SK-N-SH treated with all-trans-retinoic acid at 6 μM for 48 hours (cell line): ENCODE measurements at regions not wholly inside any gene's neighbourhood (a gene's known extent, or its start where the extent isn't known, plus 50 kb on each side); places are given as distances from the start of the nearest gene placed in this dataset.

Experiments
- ARNTL ChIP-seq: fragments of 450-650 bp; formaldehyde crosslinking; IDR thresholded peaks from 2 replicates; pipeline ENCODE4 v1.5.0; 2020; ENCODE audit warnings: low read depth, mild to moderate bottlenecking, moderate library complexity, borderline replicate concordance
- CSRNP3 ChIP-seq: fragments of 250-450 bp; sonication (Bioruptor Pico); IDR thresholded peaks from 2 replicates; pipeline ENCODE4 v1.5.1; 2021; ENCODE audit warnings: mild to moderate bottlenecking, moderate library complexity
- ISL1 ChIP-seq: fragments of 250-450 bp; sonication (Bioruptor Pico); IDR thresholded peaks from 2 replicates; pipeline ENCODE4 v2.1.2; 2022; ENCODE audit warnings: mild to moderate bottlenecking, moderate library complexity
- PATZ1 ChIP-seq: fragments of 250-450 bp; sonication (Bioruptor Pico); IDR thresholded peaks from 2 replicates; pipeline ENCODE4 v1.8.0; 2020; ENCODE audit warnings: mild to moderate bottlenecking, moderate library complexity, borderline replicate concordance
- POU6F1 ChIP-seq: fragments of 250-450 bp; sonication (Bioruptor Pico); IDR thresholded peaks from 2 replicates; pipeline ENCODE4 v1.8.0; 2021; ENCODE audit warnings: low read depth, mild to moderate bottlenecking, moderate library complexity, borderline replicate concordance
- SNAI2 ChIP-seq: fragments of 250-450 bp; sonication (Bioruptor Pico); IDR thresholded peaks from 2 replicates; pipeline ENCODE4 v1.5.0; 2020; ENCODE audit warnings: mild to moderate bottlenecking, moderate library complexity
- ZFP3 ChIP-seq: fragments of 250-450 bp; sonication (Bioruptor Pico); IDR thresholded peaks from 2 replicates; pipeline ENCODE4 v1.5.0; 2020; ENCODE audit warnings: mild to moderate bottlenecking, moderate library complexity
- ZFP30 ChIP-seq: fragments of 450-650 bp; formaldehyde crosslinking; IDR thresholded peaks from 2 replicates; pipeline ENCODE4 v1.5.0; 2022; ENCODE audit warnings: mild to moderate bottlenecking, moderate library complexity
- ZNF70 ChIP-seq: fragments of 450-650 bp; formaldehyde crosslinking; IDR thresholded peaks from 2 replicates; pipeline ENCODE4 v1.5.0; 2020; ENCODE audit warnings: mild to moderate bottlenecking, moderate library complexity

- TF ChIP-seq POU6F1 (CRISPR knock-in tag) (no peak), ARNTL (no peak), SNAI2 (CRISPR knock-in tag) (no peak), ZNF70 (CRISPR knock-in tag) (no peak), ZFP3 (no peak), PATZ1 (CRISPR knock-in tag) (no peak), ZFP30 (CRISPR knock-in tag) (no peak), CSRNP3 (CRISPR knock-in tag) (no peak), ISL1 (CRISPR knock-in tag) (no peak)
These were observed 166.8 kb downstream of the TMEM200C start for GRCh38 chr18:5728531-5728930.
